ENCODE measurements at regions not wholly inside any gene's neighbourhood (a gene's known extent, or its start where the extent isn't known, plus 50 kb on each side); places are given as distances from the start of the nearest gene placed in this dataset.

GRCh38 chr4:60709061-60709460 lies 491.1 kb upstream of the ADGRL3 start:
- TF ChIP-seq POLR2A (IDR thresholded peaks at IDR 0.05) (no peak), CTCF (IDR thresholded peaks at IDR 0.05) (no peak)

All from right lobe of liver (tissue), 4 donors.